CD4-positive, alpha-beta T cell (primary cell): ENCODE measurements at regions not wholly inside any gene's neighbourhood (a gene's known extent, or its start where the extent isn't known, plus 50 kb on each side); places are given as distances from the start of the nearest gene placed in this dataset.

Experiments
- ATAC-seq: fragments of 200-7000 bp; cut with Tn5 transposase; one replicate; pipeline ENCODE4 v1.10.0; 2022; ENCODE audit warnings: mild to moderate bottlenecking; ENCODE audit not compliant: poor library complexity
- CTCF ChIA-PET: fragments of 350-600 bp; sonication (Branson Sonifier 250); formaldehyde crosslinking; loops from one replicate; lab custom pipeline; 2021; ENCODE audit warnings: antibody characterized with exemption, inconsistent platforms; lab: Charles Lee
- POLR2A ChIA-PET: fragments of 350-600 bp; sonication (Branson Sonifier 250); formaldehyde crosslinking; loops from one replicate; lab custom pipeline; 2021; ENCODE audit warnings: antibody characterized with exemption, inconsistent platforms; lab: Charles Lee
- DNase-seq, 14 experiments: peaks; one replicate each; pipeline ENCODE4 v3.0.0-alpha.2; 2013 to 2020; ENCODE audit warnings: mixed read lengths in 2 of 14
- H3K27ac ChIP-seq, 2 donors: one replicate each; pipeline versions ENCODE4 v1.5.1 to v1.7.0; 2013; ENCODE audit warnings: low read length in 2 of 2, low read depth in 1 of 2, mild to moderate bottlenecking in 1 of 2
- H3K27me3 ChIP-seq, 2 experiments: 1 replicate in 1 of 2; 2 replicates in 1 of 2; pipeline versions ENCODE4 v1.6.1 to v1.7.0; 2013; ENCODE audit warnings: low read length in 2 of 2, control low read depth in 1 of 2, mild to moderate bottlenecking in 1 of 2, moderate library complexity in 1 of 2; ENCODE audit not compliant: insufficient read depth in 2 of 2, control insufficient read depth in 1 of 2
- H3K36me3 ChIP-seq: one replicate; pipeline ENCODE4 v1.6.1; 2013; ENCODE audit warnings: low read length, control low read depth; ENCODE audit not compliant: insufficient read depth
- H3K4me1 ChIP-seq: one replicate; pipeline ENCODE4 v1.6.1; 2013; ENCODE audit warnings: low read length, control low read depth; ENCODE audit not compliant: insufficient read depth
- H3K4me3 ChIP-seq: one replicate; pipeline ENCODE4 v1.5.1; 2013; ENCODE audit warnings: mild to moderate bottlenecking, low read length, moderate library complexity
- H3K9me3 ChIP-seq, 2 experiments: 1 replicate in 1 of 2; 2 replicates in 1 of 2; pipeline versions ENCODE4 v1.6.1 to v1.7.0; 2013; ENCODE audit warnings: low read length in 2 of 2, mild to moderate bottlenecking in 2 of 2, control low read depth in 1 of 2, moderate library complexity in 1 of 2; ENCODE audit not compliant: control insufficient read depth in 1 of 2, insufficient read depth in 1 of 2
- H3K27ac Mint-ChIP-seq: one replicate; pipeline ENCODE4 v1.8.0; 2020; ENCODE audit warnings: mixed read lengths
- H3K27me3 Mint-ChIP-seq: one replicate; pipeline ENCODE4 v1.8.0; 2021; ENCODE audit warnings: mixed read lengths
- H3K36me3 Mint-ChIP-seq: one replicate; pipeline ENCODE4 v1.8.0; 2021; ENCODE audit warnings: low read depth, mixed read lengths
- H3K4me1 Mint-ChIP-seq: one replicate; pipeline ENCODE4 v1.8.0; 2021; ENCODE audit warnings: low read depth, mixed read lengths
- H3K4me3 Mint-ChIP-seq: one replicate; pipeline ENCODE4 v1.8.0; 2020; ENCODE audit warnings: mild to moderate bottlenecking, mixed read lengths
- H3K9me3 Mint-ChIP-seq: one replicate; pipeline ENCODE4 v1.8.0; 2020; ENCODE audit warnings: mixed read lengths
- CTCF ChIP-seq: fragments of 200-600 bp; IDR thresholded peaks from one replicate; pipeline ENCODE4 v1.8.0; 2022; ENCODE audit warnings: antibody characterized with exemption, mild to moderate bottlenecking
- intact Hi-C, 2 experiments: fragments of 100-400 bp; cut with DNase I in 1 of 2; cut with micrococcal nuclease in 1 of 2; formaldehyde crosslinking; loops; one replicate each; pipeline versions ENCODE4 v1.15.1 to v1.9.0; 2023 to 2025; cut with DNase I, micrococcal nuclease

GRCh38 chr5:1963941-1964451 lies 81.3 kb upstream of the IRX4 start:
- no peaks in the 10 kb centered on the region for H3K4me1 ChIP-seq
- H3K27me3 Mint-ChIP-seq, result peaks cover 38% of the 10 kb centered on the region
- peaks cover 7% of the 10 kb centered on the region in 2 experiments for H3K27me3 ChIP-seq
- H3K9me3 ChIP-seq, result peaks cover 0 to 26% of the 10 kb centered on the region in 2 experiments
- no peaks in the 10 kb centered on the region for H3K4me1 Mint-ChIP-seq
- ChIA-PET POLR2A (no interaction called here), CTCF (no interaction called here)
- H3K36me3 ChIP-seq, result no peaks in the 10 kb centered on the region
- no peaks in the 10 kb centered on the region for H3K9me3 Mint-ChIP-seq
- no peak overlapping the region for H3K4me3 ChIP-seq
- TF ChIP-seq CTCF, result no peak
- no peak for ATAC-seq
- H3K4me3 Mint-ChIP-seq, result no peak overlapping the region
- DNase-seq, result no peak
- no peak overlapping the region for H3K27ac Mint-ChIP-seq
- intact Hi-C loops, result no loop called here
- H3K27ac ChIP-seq, result no peak overlapping the region
- no peaks in the 10 kb centered on the region for H3K36me3 Mint-ChIP-seq

- Histone ChIP-seq H3K27ac (no peak overlapping the region), H3K4me1 (no peaks in the 10 kb centered on the region), H3K4me3 (no peak overlapping the region), H3K27me3 (peaks cover 7% of the 10 kb centered on the region in 2 experiments), H3K36me3 (no peaks in the 10 kb centered on the region), H3K9me3 (peaks cover 0 to 26% of the 10 kb centered on the region in 2 experiments)
- ChIA-PET POLR2A (no interaction called here), CTCF (no interaction called here)
- Mint-ChIP-seq H3K9me3 (no peaks in the 10 kb centered on the region), H3K4me1 (no peaks in the 10 kb centered on the region), H3K27me3 (peaks cover 42% of the 10 kb centered on the region), H3K27ac (no peak overlapping the region), H3K36me3 (no peaks in the 10 kb centered on the region), H3K4me3 (no peak overlapping the region)
- intact Hi-C loops, result no loop called here
- TF ChIP-seq CTCF, result no peak
- DNase-seq (no peak), ATAC-seq (no peak)
Observed at GRCh38 chr5:1963358-1963757, 80.6 kb upstream of the IRX4 start.

- ChIA-PET CTCF (no interaction called here), POLR2A (no interaction called here)
- Histone ChIP-seq H3K9me3 (peaks cover 0 to 26% of the 10 kb centered on the region in 2 experiments), H3K4me3 (no peak overlapping the region), H3K4me1 (no peaks in the 10 kb centered on the region), H3K36me3 (no peaks in the 10 kb centered on the region), H3K27ac (no peak overlapping the region), H3K27me3 (peaks cover 5 to 7% of the 10 kb centered on the region in 2 experiments)
- Mint-ChIP-seq H3K4me1 (no peaks in the 10 kb centered on the region), H3K36me3 (no peaks in the 10 kb centered on the region), H3K9me3 (no peaks in the 10 kb centered on the region), H3K4me3 (no peak overlapping the region), H3K27ac (no peak overlapping the region), H3K27me3 (peaks cover 43% of the 10 kb centered on the region)
- no peak for DNase-seq
- intact Hi-C loops, result no loop called here
- no peak for ATAC-seq
- no peak for TF ChIP-seq CTCF
Observed at GRCh38 chr5:1962619-1963355, 80.1 kb upstream of the IRX4 start.
